Fibroblast of the aortic adventitia (primary cell): ENCODE measurements at regions not wholly inside any gene's neighbourhood (a gene's known extent, or its start where the extent isn't known, plus 50 kb on each side); places are given as distances from the start of the nearest gene placed in this dataset.

Experiments used
- DNase-seq: peaks from one replicate; pipeline ENCODE4 v3.0.0-alpha.2; 2010; ENCODE audit warnings: low read depth
- H3K4me3 ChIP-seq: 2 replicates; pipeline ENCODE4 v1.5.1; 2011; ENCODE audit warnings: low read depth, mild to moderate bottlenecking, control low read depth, low read length, moderate library complexity
- TF ChIP-seq, protein P1 (sequence below): IDR thresholded peaks from 2 replicates; pipeline ENCODE4 v1.5.1; 2011; ENCODE audit warnings: mild to moderate bottlenecking, low read length, control low read depth, inconsistent platforms; ENCODE audit not compliant: insufficient read depth

DNA sequence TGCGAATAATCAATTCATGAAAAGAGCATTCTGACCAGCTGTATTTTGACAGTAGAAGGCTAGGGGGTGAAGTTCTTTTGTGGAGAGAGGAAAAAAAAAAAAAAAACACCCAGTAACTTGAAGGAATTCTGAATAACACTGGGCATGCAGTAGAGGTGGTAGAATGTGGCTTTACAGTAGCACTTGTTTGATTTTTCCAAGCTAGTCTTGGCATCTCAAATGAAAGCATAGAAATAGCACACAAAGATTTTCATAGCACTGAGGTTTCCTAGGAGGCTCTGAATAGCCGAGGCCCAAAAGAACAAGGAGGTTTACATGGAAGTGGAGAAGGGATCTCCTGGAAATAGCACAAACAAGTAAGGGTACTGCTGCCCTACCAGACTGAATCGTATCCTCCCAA is 470.2 kb upstream of the CDH20 start:
- no peak overlapping the region for H3K4me3 ChIP-seq
- no peak for DNase-seq
- TF ChIP-seq, protein P1, sequence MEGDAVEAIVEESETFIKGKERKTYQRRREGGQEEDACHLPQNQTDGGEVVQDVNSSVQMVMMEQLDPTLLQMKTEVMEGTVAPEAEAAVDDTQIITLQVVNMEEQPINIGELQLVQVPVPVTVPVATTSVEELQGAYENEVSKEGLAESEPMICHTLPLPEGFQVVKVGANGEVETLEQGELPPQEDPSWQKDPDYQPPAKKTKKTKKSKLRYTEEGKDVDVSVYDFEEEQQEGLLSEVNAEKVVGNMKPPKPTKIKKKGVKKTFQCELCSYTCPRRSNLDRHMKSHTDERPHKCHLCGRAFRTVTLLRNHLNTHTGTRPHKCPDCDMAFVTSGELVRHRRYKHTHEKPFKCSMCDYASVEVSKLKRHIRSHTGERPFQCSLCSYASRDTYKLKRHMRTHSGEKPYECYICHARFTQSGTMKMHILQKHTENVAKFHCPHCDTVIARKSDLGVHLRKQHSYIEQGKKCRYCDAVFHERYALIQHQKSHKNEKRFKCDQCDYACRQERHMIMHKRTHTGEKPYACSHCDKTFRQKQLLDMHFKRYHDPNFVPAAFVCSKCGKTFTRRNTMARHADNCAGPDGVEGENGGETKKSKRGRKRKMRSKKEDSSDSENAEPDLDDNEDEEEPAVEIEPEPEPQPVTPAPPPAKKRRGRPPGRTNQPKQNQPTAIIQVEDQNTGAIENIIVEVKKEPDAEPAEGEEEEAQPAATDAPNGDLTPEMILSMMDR, result no peak

- TF ChIP-seq, protein P1, result no peak
- DNase-seq, result peak; percentile 17
- H3K4me3 ChIP-seq, result no peak overlapping the region
Observed at GRCh38 chr18:60865801-60866200, 467.4 kb upstream of the CDH20 start.

- no peak for DNase-seq
Observed at GRCh38 chr18:60870261-60871153, 462.7 kb upstream of the CDH20 start.

GRCh38 chr18:60872434-60872833 is 460.8 kb upstream of the CDH20 start:
- TF ChIP-seq, protein P1, result no peak
- no peak overlapping the region for H3K4me3 ChIP-seq

More at GRCh38 chr18:60870261-60871153, 462.7 kb upstream of the CDH20 start:
- TF ChIP-seq, protein P1, result no peak
- H3K4me3 ChIP-seq, result no peak overlapping the region

GRCh38 chr18:60873708-60874107 is 459.5 kb upstream of the CDH20 start:
- TF ChIP-seq, protein P1, result no peak
- DNase-seq, result peak; percentile 46
- H3K4me3 ChIP-seq, result no peak overlapping the region

More at GRCh38 chr18:60872434-60872833, 460.8 kb upstream of the CDH20 start:
- no peak for DNase-seq

GRCh38 chr18:60875957-60876507 is 457.2 kb upstream of the CDH20 start:
- TF ChIP-seq, protein P1, result no peak
- DNase-seq, result no peak
- no peak overlapping the region for H3K4me3 ChIP-seq
